ENCODE measurements at regions not wholly inside any gene's neighbourhood (a gene's known extent, or its start where the extent isn't known, plus 50 kb on each side); places are given as distances from the start of the nearest gene placed in this dataset.

GRCh38 chr12:17110316-17110715 is 504.4 kb upstream of the LMO3 start:
- H3K27ac ChIP-seq = no peak overlapping the region
- no peak for TF ChIP-seq CTCF (conservative IDR thresholded peaks at IDR 0.05)

GRCh38 chr12:17108877-17109541 is 503.0 kb upstream of the LMO3 start:
- TF ChIP-seq CTCF (conservative IDR thresholded peaks at IDR 0.05) = no peak
- H3K27ac ChIP-seq = no peak overlapping the region

GRCh38 chr12:17104801-17105200 is 498.8 kb upstream of the LMO3 start:
- H3K27ac ChIP-seq = no peak overlapping the region

GRCh38 chr12:17097674-17098073 is 491.7 kb upstream of the LMO3 start:
- no peak overlapping the region for H3K27ac ChIP-seq
- TF ChIP-seq CTCF (conservative IDR thresholded peaks at IDR 0.05) = no peak

More at GRCh38 chr12:17104801-17105200, 498.8 kb upstream of the LMO3 start:
- no peak for TF ChIP-seq CTCF (conservative IDR thresholded peaks at IDR 0.05)

GRCh38 chr12:17084831-17085230 is 478.9 kb upstream of the LMO3 start:
- no peak overlapping the region for H3K27ac ChIP-seq
- no peak for TF ChIP-seq CTCF (conservative IDR thresholded peaks at IDR 0.05)

GRCh38 chr12:17079251-17079909 is 473.4 kb upstream of the LMO3 start:
- H3K27ac ChIP-seq = no peak overlapping the region
- TF ChIP-seq CTCF (conservative IDR thresholded peaks at IDR 0.05) = peak; percentile 50

- H3K27ac ChIP-seq = no peak overlapping the region
- TF ChIP-seq CTCF (conservative IDR thresholded peaks at IDR 0.05) = no peak
Observed at GRCh38 chr12:17077594-17077993, 471.6 kb upstream of the LMO3 start.

Data from VCaP (cell line).